LNCaP clone FGC (cell line): ENCODE measurements at regions not wholly inside any gene's neighbourhood (a gene's known extent, or its start where the extent isn't known, plus 50 kb on each side); places are given as distances from the start of the nearest gene placed in this dataset.
A peak's percentile ranks its signal among the peaks of the same experiment; 100 is the strongest.

Experiments
- DNase-seq: peaks from one replicate; pipeline ENCODE4 v3.0.0-alpha.2; 2011; ENCODE audit warnings: low read depth
- H3K4me3 ChIP-seq: 2 replicates; pipeline ENCODE4 v1.5.1; 2011; ENCODE audit warnings: mild to moderate bottlenecking, low read depth, low read length, control low read depth
- TF ChIP-seq, protein P1 (sequence below): IDR thresholded peaks from 2 replicates; pipeline ENCODE4 v1.5.1; 2012; ENCODE audit warnings: mild to moderate bottlenecking; ENCODE audit not compliant: control insufficient read depth, insufficient read depth; ENCODE audit errors: extremely low read depth

DNA sequence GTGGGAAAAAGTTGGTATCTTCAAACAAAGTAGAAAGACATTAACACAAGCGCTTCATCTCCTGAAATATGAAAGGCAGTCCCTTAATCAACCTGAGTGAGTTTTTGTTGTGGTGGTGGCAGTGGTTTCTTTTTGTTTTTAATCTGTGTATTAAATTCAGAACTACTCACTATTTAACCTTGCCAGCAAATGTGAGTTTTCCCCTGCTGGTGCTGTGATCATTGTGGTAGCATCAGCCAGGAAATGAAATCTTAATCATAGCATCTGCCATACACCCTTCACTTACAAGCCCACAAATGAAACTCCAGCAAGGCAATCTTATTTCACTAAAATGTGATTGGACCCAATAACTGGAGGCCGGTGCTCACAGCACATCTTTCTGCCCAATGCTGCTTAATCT is 229.7 kb downstream of the SHOX2 start:
- H3K4me3 ChIP-seq, result no peak overlapping the region
- DNase-seq, result no peak
- TF ChIP-seq, protein P1, sequence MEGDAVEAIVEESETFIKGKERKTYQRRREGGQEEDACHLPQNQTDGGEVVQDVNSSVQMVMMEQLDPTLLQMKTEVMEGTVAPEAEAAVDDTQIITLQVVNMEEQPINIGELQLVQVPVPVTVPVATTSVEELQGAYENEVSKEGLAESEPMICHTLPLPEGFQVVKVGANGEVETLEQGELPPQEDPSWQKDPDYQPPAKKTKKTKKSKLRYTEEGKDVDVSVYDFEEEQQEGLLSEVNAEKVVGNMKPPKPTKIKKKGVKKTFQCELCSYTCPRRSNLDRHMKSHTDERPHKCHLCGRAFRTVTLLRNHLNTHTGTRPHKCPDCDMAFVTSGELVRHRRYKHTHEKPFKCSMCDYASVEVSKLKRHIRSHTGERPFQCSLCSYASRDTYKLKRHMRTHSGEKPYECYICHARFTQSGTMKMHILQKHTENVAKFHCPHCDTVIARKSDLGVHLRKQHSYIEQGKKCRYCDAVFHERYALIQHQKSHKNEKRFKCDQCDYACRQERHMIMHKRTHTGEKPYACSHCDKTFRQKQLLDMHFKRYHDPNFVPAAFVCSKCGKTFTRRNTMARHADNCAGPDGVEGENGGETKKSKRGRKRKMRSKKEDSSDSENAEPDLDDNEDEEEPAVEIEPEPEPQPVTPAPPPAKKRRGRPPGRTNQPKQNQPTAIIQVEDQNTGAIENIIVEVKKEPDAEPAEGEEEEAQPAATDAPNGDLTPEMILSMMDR, result no peak

DNA sequence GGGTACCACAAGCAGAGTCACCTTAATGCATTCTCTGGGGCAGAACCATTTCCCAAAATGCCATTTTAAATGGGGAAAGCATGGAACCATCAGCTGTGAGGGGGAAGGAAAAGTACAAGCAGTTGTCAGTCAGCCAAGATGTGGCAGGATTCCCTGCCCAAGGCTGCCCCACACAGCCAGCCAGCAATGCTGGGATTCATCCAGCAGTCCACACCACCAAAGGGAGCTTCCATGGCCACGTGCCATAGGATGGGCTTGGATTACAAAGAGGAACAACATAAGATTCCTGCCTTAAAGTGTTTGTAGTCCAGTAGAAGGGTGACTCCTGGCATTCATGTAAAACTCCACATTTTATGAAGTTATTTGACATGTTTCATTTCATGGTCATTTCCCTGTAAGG is 233.3 kb downstream of the SHOX2 start:
- H3K4me3 ChIP-seq, result no peak overlapping the region
- TF ChIP-seq, protein P1, result no peak
- DNase-seq, result no peak

DNA sequence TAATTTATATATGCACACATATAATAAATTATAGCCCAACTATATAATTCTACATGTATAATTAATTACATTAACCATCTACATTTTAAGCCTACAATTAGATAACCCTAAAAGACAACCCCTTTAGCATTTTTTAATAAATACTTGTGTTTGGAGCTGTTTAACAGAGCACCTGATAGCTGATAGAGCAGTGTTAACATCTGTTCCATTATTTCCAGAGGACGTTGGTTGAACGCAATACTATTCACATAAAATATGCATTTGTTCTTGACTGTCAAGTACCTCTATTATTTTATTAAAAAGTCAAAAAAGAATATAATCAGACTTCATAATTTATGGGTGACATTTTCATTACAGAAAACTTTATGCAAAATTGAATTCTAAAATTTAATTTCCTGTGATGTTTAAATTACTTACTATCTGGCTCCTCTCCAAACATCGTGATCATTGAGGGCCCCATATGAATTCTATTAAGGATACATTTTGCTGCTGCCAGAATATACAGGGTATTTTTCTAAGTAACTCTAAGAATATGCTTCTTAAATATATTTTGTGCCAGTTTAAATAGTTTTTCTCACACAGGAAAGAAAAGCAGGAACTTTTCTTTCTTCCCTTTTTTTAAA is 234.3 kb downstream of the SHOX2 start:
- no peak overlapping the region for H3K4me3 ChIP-seq
- DNase-seq, result no peak
- TF ChIP-seq, protein P1, result no peak

DNA sequence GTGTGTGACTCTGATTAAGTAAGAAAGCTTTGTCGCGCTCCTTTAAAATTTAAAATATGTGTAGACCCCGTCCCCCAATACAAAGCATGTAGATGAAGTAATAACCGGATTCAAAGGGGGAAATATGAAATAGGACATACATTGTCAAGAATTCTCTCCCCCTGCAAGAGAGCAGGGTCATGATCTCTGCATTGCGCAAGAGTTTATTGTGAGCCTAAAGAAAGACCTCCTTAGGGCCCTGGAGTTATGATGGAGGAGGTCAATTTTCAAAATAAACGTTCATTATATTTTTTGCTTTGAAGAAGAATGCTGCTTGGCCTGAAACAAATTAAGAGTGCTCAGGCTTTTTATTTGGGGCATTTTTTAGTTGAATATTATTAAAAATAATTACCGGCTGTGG is 235.0 kb downstream of the SHOX2 start:
- TF ChIP-seq, protein P1, result no peak
- DNase-seq, result no peak
- H3K4me3 ChIP-seq, result no peak overlapping the region

DNA sequence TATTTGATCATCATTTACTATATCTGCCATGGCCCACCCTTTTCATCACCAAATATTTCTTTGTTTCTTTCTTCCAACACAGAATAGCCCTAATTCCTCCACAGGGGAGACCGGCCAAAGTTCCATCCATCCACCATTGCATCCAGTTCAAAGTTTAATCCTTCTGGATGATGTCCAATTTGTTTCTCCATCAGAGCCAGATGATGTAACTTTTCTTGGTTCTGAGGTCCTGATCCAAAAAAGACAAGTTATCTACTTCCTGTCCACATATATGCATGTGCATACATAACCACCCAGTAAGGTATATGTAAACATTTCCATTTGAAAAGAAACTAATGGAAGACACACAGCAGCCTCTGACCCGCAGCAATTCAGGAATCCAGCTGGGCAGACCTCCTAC is 237.3 kb downstream of the SHOX2 start:
- no peak overlapping the region for H3K4me3 ChIP-seq
- no peak for DNase-seq
- TF ChIP-seq, protein P1, result no peak

DNA sequence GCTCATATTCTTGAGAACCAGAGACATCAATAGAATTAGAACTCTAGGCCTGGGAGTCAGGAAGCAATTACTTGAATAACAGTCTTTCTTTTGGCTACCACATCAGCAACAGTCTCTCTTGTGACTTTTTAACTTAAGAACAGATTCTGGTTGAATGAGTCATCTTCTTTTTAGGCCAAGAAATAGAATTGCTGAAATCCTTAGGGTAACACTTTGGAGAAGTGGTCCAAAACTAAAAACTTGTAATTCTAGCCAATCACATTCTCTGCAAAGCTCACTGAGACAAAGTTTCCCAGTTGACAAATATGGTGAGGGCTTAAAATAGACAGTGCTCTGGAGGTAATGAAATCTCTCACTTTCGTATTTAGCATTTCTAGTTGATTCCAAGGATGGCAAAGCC is 238.0 kb downstream of the SHOX2 start:
- H3K4me3 ChIP-seq, result no peak overlapping the region
- DNase-seq, result no peak
- TF ChIP-seq, protein P1, result no peak

DNA sequence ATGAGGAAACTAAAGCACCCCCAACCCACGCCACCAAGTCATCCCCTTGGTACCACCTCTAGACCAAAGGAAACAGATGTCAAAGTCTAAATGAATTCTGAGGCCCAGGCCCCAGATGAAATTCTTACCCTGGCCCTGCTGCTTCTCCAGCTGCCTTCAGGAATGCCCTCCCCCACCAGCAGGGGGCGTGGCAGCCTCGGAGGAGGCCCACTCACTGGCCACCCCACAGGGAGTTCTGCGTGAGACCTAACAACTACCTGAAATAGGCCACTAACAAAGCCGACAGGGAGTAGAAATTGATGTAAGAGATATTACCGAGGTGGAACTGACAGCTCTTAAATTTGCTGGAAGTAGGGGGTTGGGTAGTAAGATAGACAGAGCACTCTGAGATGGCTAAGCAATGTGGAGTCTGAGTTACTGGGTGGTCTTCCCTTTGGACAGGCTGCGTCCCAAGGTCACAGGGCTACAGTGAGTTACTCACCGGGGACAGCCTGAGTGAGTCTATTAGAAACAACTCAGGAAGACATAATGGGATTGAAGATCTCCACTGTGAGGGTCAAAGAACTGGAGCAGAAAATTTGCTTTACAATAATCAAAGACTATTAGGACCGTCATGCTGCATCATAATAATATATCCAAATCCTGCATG is 240.7 kb downstream of the SHOX2 start:
- no peak overlapping the region for H3K4me3 ChIP-seq
- TF ChIP-seq, protein P1, result peak; percentile 91
- no peak for DNase-seq
